ENCODE measurements at regions not wholly inside any gene's neighbourhood (a gene's known extent, or its start where the extent isn't known, plus 50 kb on each side); places are given as distances from the start of the nearest gene placed in this dataset.

DNA sequence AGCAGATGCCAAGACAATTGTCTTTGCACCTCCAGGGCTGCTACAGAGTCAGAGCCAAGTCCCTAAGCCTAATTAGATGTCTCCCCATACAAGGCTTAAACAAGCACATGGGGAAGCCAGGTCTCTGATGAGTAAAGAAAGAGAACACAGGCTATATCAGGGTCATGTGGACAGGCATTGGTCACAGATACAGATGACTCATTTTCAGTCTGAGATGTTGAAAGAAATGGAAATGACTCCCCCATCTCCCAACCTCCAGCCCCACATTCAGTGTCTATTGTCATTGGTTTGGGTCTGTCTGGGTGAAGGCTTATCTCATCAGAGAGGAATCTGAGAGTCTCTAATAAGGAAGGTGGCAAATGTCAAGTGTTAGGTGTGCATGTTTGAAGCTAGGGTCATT lies 290.1 kb upstream of the KIAA1217 start:
- no peak for TF ChIP-seq YY1 (IDR thresholded peaks at IDR 0.05; ENCODE audit: low read depth)
- TF ChIP-seq EP300 (IDR thresholded peaks at IDR 0.05; ENCODE audit: borderline replicate concordance), result no peak
- no peak for TF ChIP-seq TAF1 (IDR thresholded peaks at IDR 0.05; ENCODE audit: low read depth)
- no peak for TF ChIP-seq ZBTB7A (IDR thresholded peaks at IDR 0.05; ENCODE audit: low read depth)
- TF ChIP-seq CEBPB (IDR thresholded peaks at IDR 0.05), result no peak
- TF ChIP-seq TCF12 (IDR thresholded peaks at IDR 0.05; ENCODE audit: low read depth), result no peak
- no peak for TF ChIP-seq TEAD4 (IDR thresholded peaks at IDR 0.05)
- no peak for TF ChIP-seq NFIC (IDR thresholded peaks at IDR 0.05)
- TF ChIP-seq RAD21 (IDR thresholded peaks at IDR 0.05; ENCODE audit: low read depth), result no peak
- TF ChIP-seq, protein P1, sequence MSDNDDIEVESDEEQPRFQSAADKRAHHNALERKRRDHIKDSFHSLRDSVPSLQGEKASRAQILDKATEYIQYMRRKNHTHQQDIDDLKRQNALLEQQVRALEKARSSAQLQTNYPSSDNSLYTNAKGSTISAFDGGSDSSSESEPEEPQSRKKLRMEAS (IDR thresholded peaks at IDR 0.05), result no peak
- no peak for TF ChIP-seq CREB1 (IDR thresholded peaks at IDR 0.05; ENCODE audit: low read depth)
- TF ChIP-seq USF1 (IDR thresholded peaks at IDR 0.05), result no peak
- no peak for TF ChIP-seq EGR1 (IDR thresholded peaks at IDR 0.05)
- no peak for TF ChIP-seq FOXM1 (IDR thresholded peaks at IDR 0.05; ENCODE audit: borderline replicate concordance, low read depth)
- no peak for TF ChIP-seq REST (IDR thresholded peaks at IDR 0.05; ENCODE audit: low read depth)

DNA sequence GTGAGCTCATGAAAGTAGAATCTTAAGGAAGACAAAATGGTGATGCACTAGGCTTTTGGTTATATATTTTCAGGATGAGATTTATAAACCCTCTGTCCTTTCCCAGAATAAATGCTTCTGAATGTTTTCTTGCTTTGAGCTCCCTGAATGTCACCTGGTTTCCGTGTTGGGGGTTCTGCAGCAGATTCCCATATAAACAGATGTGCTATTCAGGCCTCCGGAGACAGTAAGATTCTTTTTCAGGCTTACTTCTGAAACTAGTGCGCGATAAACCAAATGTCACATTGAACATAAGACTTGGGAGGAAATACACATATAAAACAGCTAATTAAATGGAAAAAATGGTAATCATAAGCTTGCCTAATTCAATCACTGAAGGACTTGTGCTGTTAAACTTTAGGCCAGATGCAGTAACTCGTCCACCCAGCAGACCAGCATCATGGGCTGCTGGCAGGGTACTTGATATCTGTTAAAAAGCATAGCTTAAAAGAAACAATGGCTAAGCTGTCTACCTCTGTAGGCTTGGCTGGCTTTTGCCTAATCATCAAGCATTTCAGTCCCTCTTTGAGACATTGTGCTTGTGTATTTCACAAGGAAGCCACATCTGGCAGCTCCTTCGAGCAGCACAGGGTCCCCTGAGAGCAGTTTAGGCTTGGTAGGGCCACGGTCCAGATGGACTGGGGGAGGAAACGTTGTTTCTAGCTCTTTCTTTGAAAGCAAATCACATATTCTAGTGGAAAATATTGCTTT lies 281.2 kb upstream of the KIAA1217 start:
- TF ChIP-seq FOXM1 (IDR thresholded peaks at IDR 0.05; ENCODE audit: borderline replicate concordance, low read depth), result no peak

- no peak for TF ChIP-seq CREB1 (IDR thresholded peaks at IDR 0.05; ENCODE audit: low read depth)
- no peak for TF ChIP-seq FOXM1 (IDR thresholded peaks at IDR 0.05; ENCODE audit: borderline replicate concordance, low read depth)
- TF ChIP-seq TEAD4 (IDR thresholded peaks at IDR 0.05), result no peak
- TF ChIP-seq YY1 (IDR thresholded peaks at IDR 0.05; ENCODE audit: low read depth), result no peak
- TF ChIP-seq TCF12 (IDR thresholded peaks at IDR 0.05; ENCODE audit: low read depth), result no peak
- no peak for TF ChIP-seq EP300 (IDR thresholded peaks at IDR 0.05; ENCODE audit: borderline replicate concordance)
- TF ChIP-seq, protein P1 (IDR thresholded peaks at IDR 0.05), result no peak
- TF ChIP-seq EGR1 (IDR thresholded peaks at IDR 0.05), result no peak
- no peak for TF ChIP-seq REST (IDR thresholded peaks at IDR 0.05; ENCODE audit: low read depth)
- TF ChIP-seq ZBTB7A (IDR thresholded peaks at IDR 0.05; ENCODE audit: low read depth), result no peak
- no peak for TF ChIP-seq CEBPB (IDR thresholded peaks at IDR 0.05)
- TF ChIP-seq TAF1 (IDR thresholded peaks at IDR 0.05; ENCODE audit: low read depth), result no peak
These were observed 263.1 kb upstream of the KIAA1217 start for GRCh38 chr10:23945845-23946244.

GRCh38 chr10:23951841-23952240 lies 257.1 kb upstream of the KIAA1217 start:
- TF ChIP-seq RAD21 (IDR thresholded peaks at IDR 0.05; ENCODE audit: low read depth) (no peak), REST (IDR thresholded peaks at IDR 0.05; ENCODE audit: low read depth) (no peak), TAF1 (IDR thresholded peaks at IDR 0.05; ENCODE audit: low read depth) (no peak), EGR1 (IDR thresholded peaks at IDR 0.05) (no peak), EP300 (IDR thresholded peaks at IDR 0.05; ENCODE audit: borderline replicate concordance) (no peak), FOXM1 (IDR thresholded peaks at IDR 0.05; ENCODE audit: borderline replicate concordance, low read depth) (no peak)

Measured in Ishikawa (cell line).